ENCODE measurements at regions not wholly inside any gene's neighbourhood (a gene's known extent, or its start where the extent isn't known, plus 50 kb on each side); places are given as distances from the start of the nearest gene placed in this dataset.

DNA sequence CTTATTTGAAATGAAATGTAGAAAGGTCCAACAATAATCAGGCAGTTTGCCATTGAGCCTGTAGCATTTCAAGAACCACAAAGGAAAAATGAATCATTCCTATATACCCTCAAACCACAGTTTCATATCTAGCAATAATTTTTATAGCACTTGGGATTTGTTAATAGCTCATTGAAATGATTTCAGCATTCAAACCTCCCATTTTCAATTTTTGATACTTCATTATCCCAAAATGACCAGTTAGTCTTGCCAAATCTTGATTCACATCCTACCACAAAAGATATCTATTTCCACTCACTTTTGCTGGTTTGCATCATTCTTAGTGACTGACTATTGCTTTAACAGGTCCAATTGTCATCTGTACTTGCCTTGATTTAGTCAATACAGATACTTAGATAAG lies 790.1 kb downstream of the TLE1 start:
- TF ChIP-seq ZFX (IDR thresholded peaks at IDR 0.05) (no peak), CTCF (conservative IDR thresholded peaks at IDR 0.05) (no peak)
- H3K27ac ChIP-seq = no peak overlapping the region

DNA sequence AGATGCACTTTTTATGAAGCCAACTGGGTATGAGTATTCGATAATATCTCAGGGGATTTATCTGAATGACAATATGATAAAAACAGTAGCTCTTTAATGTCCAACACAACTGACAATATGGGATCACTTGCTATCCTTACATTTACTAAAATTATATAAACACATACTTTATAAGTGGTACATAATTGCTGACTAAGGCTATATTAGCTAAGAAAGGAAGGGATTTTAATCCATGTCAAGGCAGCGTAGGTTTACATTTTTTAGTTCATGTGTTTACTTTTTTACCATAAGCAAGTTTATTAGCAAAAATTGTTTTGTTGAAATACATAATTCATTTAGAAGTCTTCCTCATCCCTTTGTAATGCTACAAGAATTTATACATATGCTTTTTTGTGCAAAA lies 796.2 kb downstream of the TLE1 start:
- TF ChIP-seq CTCF (conservative IDR thresholded peaks at IDR 0.05) (no peak), ZFX (IDR thresholded peaks at IDR 0.05) (no peak)
- H3K27ac ChIP-seq = no peak overlapping the region

GRCh38 chr9:80892703-80893102 lies 796.6 kb downstream of the TLE1 start:
- no peak overlapping the region for H3K27ac ChIP-seq
- TF ChIP-seq CTCF (conservative IDR thresholded peaks at IDR 0.05) (no peak), ZFX (IDR thresholded peaks at IDR 0.05) (no peak)

- no peak for TF ChIP-seq ZFX (IDR thresholded peaks at IDR 0.05)
- no peak for TF ChIP-seq CTCF (conservative IDR thresholded peaks at IDR 0.05)
- H3K27ac ChIP-seq = no peak overlapping the region
Observed at GRCh38 chr9:80890124-80890523, 799.2 kb downstream of the TLE1 start.

DNA sequence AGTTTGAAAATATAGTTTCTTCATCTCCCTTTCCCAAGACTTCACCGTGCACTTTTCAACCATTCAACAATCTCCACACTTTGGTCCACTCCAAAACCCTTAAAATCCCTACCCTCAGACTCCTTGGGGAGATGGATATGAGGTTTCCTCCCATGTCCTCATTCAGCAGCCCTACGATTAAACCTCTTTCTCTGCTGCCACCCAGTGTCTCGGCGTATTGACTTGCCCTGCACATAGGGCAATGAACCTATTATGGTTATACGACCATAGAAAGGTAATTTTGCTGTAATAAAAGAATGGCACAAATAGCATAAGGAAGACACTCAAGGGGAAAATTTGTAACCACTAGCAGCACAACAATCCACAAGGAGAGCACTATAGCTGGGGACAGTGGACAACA lies 803.5 kb downstream of the TLE1 start:
- no peak overlapping the region for H3K27ac ChIP-seq
- peak; percentile 29 for TF ChIP-seq CTCF (conservative IDR thresholded peaks at IDR 0.05)
- TF ChIP-seq ZFX (IDR thresholded peaks at IDR 0.05) = no peak

- H3K27ac ChIP-seq = no peak overlapping the region
- TF ChIP-seq CTCF (conservative IDR thresholded peaks at IDR 0.05) (no peak), ZFX (IDR thresholded peaks at IDR 0.05) (no peak)
Observed at GRCh38 chr9:80883826-80884579, 805.3 kb downstream of the TLE1 start.

DNA sequence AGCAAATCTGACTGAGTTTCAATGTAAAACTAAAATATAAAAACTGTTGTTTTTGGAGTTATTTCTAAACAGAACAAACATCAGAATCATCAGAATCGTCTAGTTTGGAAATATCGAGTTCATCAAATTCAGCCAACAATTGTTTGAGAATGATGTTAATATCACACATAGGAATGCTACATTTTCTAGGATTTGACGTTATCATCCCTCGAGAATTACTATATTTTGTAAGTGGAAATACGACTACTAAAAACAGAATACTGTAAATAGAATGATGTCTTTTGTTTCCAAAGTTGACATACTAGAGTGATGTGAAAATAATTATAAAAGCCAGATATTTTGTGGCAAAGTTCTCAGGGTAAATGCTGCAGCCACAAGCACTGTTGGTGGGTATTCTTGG lies 805.9 kb downstream of the TLE1 start:
- TF ChIP-seq ZFX (IDR thresholded peaks at IDR 0.05) (no peak), CTCF (conservative IDR thresholded peaks at IDR 0.05) (no peak)

More for the DNA sequence above, 805.9 kb downstream of the TLE1 start:
- H3K27ac ChIP-seq = no peak overlapping the region

Measured in C4-2B (cell line).